Smooth muscle cell (in vitro differentiated cells): ENCODE measurements at regions not wholly inside any gene's neighbourhood (a gene's known extent, or its start where the extent isn't known, plus 50 kb on each side); places are given as distances from the start of the nearest gene placed in this dataset.

ENCODE experiments used
- DNase-seq: peaks from one replicate; lab custom pipeline; 2025; ENCODE audit not compliant: unreplicated experiment; lab: John Stamatoyannopoulos, UW
- H2AFZ ChIP-seq: fragments of 200-600 bp; sonication (generic); 2 replicates; pipeline ENCODE4 v1.6.0; 2016; ENCODE audit warnings: antibody characterized with exemption, low read depth, mild to moderate bottlenecking
- H3F3A ChIP-seq: fragments of 200-600 bp; sonication (generic); 2 replicates; pipeline ENCODE4 v1.6.0; 2017; ENCODE audit warnings: antibody characterized with exemption, low read depth
- H3K27ac ChIP-seq: fragments of 200-600 bp; sonication (generic); 2 replicates; pipeline ENCODE4 v1.5.1; 2016; ENCODE audit warnings: low read depth, mild to moderate bottlenecking
- H3K27me3 ChIP-seq: fragments of 200-600 bp; sonication (generic); 2 replicates; pipeline ENCODE4 v1.6.1; 2016; ENCODE audit warnings: low read depth, mild to moderate bottlenecking
- H3K36me3 ChIP-seq: fragments of 200-600 bp; sonication (generic); 2 replicates; pipeline ENCODE4 v1.5.1; 2016; ENCODE audit warnings: low read depth
- H3K4me1 ChIP-seq: fragments of 200-600 bp; sonication (generic); 2 replicates; pipeline ENCODE4 v1.5.1; 2016; ENCODE audit warnings: low read depth
- H3K4me2 ChIP-seq: fragments of 200-600 bp; sonication (generic); 2 replicates; pipeline ENCODE4 v1.6.0; 2016; ENCODE audit warnings: mild to moderate bottlenecking
- H3K4me3 ChIP-seq: fragments of 200-600 bp; sonication (generic); 2 replicates; pipeline ENCODE4 v1.5.1; 2016; ENCODE audit warnings: mild to moderate bottlenecking
- H3K79me2 ChIP-seq: fragments of 200-600 bp; sonication (generic); 2 replicates; pipeline ENCODE4 v1.6.0; 2016; ENCODE audit warnings: low read depth, mild to moderate bottlenecking
- H3K9ac ChIP-seq: fragments of 200-600 bp; sonication (generic); 2 replicates; pipeline ENCODE4 v1.6.0; 2016; ENCODE audit warnings: low read depth
- H3K9me3 ChIP-seq: fragments of 200-600 bp; sonication (generic); replicated peaks from 2 replicates; pipeline ENCODE4 v1.5.1; 2016; ENCODE audit warnings: low read depth
- H4K20me1 ChIP-seq: fragments of 200-600 bp; sonication (generic); 2 replicates; pipeline ENCODE4 v1.6.0; 2016; ENCODE audit warnings: low read depth
- WGBS: methylation state at CpG from one replicate; pipeline ENCODE4 v1.1.7; 2016; ENCODE audit warnings: low lambda C conversion rate; 5-methylcytosine and 5-hydroxymethylcytosine counted together
- TF ChIP-seq, protein P1 (sequence below): fragments of 200-600 bp; sonication (generic); IDR thresholded peaks from 2 replicates; pipeline ENCODE4 v1.5.1; 2017; ENCODE audit warnings: borderline replicate concordance, mild to moderate bottlenecking, antibody characterized with exemption; ENCODE audit not compliant: insufficient read depth, poor library complexity, severe bottlenecking

DNA sequence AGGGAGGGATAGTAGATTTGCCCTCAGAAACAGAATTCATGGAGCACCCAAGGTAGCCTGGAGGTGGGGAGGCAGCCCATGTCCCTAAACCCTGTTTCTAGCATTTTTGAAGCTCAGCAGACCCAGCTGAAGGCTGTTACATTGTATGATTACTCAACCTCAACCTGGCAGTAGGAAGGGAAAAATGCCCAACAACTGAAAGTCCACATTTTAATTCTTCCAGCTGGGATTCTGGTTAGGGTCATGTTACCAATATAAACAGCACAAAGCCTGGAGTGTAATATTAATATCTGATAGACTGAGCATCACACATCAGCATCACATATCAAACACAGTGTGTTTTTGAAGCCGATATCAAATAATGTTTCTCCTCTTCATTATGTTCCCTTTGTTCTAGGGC lies 437.0 kb downstream of the HRH4 start:
- 100% methylated on average over 1 of the region's 1 CpG for WGBS
- no peak overlapping the region for H3K4me2 ChIP-seq

DNA sequence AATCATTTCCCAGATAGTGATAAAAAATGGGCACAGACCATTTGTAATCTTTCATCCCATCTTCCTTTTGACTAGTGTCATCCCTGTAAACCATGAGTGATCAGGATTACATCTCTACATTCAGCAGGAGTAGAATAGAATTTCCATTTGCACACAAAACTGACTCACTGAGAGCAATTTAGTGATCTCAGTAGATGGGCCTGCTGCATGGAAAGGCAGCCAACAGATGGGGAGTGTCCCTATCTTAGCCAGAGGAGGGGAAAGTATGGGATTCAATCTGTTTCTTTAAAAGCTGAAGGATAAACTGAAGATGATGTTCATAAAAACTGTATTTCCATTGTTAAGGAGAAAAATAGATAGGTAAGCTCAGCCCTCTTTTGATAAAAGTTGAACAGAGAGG lies 441.7 kb downstream of the ZNF521 start:
- no peaks in the 10 kb centered on the region for H3K27me3 ChIP-seq
- TF ChIP-seq, protein P1, sequence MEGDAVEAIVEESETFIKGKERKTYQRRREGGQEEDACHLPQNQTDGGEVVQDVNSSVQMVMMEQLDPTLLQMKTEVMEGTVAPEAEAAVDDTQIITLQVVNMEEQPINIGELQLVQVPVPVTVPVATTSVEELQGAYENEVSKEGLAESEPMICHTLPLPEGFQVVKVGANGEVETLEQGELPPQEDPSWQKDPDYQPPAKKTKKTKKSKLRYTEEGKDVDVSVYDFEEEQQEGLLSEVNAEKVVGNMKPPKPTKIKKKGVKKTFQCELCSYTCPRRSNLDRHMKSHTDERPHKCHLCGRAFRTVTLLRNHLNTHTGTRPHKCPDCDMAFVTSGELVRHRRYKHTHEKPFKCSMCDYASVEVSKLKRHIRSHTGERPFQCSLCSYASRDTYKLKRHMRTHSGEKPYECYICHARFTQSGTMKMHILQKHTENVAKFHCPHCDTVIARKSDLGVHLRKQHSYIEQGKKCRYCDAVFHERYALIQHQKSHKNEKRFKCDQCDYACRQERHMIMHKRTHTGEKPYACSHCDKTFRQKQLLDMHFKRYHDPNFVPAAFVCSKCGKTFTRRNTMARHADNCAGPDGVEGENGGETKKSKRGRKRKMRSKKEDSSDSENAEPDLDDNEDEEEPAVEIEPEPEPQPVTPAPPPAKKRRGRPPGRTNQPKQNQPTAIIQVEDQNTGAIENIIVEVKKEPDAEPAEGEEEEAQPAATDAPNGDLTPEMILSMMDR, result no peak
- H3K9me3 ChIP-seq, result no peaks in the 10 kb centered on the region
- no peaks in the 10 kb centered on the region for H4K20me1 ChIP-seq
- H3K79me2 ChIP-seq, result no peaks in the 10 kb centered on the region
- no peak overlapping the region for H3K4me3 ChIP-seq
- H2AFZ ChIP-seq, result no peak overlapping the region
- peaks cover 16% of the 10 kb centered on the region for H3K4me1 ChIP-seq
- no peaks in the 10 kb centered on the region for H3K36me3 ChIP-seq
- H3K4me2 ChIP-seq, result no peak overlapping the region
- DNase-seq, result no peak
- H3K9ac ChIP-seq, result no peak overlapping the region
- peaks cover 5% of the 10 kb centered on the region for H3F3A ChIP-seq
- H3K27ac ChIP-seq, result no peak overlapping the region

More for the DNA sequence above, 437.0 kb downstream of the HRH4 start:
- H2AFZ ChIP-seq, result no peak overlapping the region
- no peaks in the 10 kb centered on the region for H3K9me3 ChIP-seq
- H3K79me2 ChIP-seq, result no peaks in the 10 kb centered on the region
- no peaks in the 10 kb centered on the region for H3K36me3 ChIP-seq
- H3K27me3 ChIP-seq, result no peaks in the 10 kb centered on the region
- H4K20me1 ChIP-seq, result no peaks in the 10 kb centered on the region
- H3K4me1 ChIP-seq, result no peaks in the 10 kb centered on the region
- no peak overlapping the region for H3K9ac ChIP-seq
- no peak for DNase-seq
- no peak overlapping the region for H3K4me3 ChIP-seq
- H3F3A ChIP-seq, result no peaks in the 10 kb centered on the region
- TF ChIP-seq, protein P1, result no peak
- no peak overlapping the region for H3K27ac ChIP-seq

DNA sequence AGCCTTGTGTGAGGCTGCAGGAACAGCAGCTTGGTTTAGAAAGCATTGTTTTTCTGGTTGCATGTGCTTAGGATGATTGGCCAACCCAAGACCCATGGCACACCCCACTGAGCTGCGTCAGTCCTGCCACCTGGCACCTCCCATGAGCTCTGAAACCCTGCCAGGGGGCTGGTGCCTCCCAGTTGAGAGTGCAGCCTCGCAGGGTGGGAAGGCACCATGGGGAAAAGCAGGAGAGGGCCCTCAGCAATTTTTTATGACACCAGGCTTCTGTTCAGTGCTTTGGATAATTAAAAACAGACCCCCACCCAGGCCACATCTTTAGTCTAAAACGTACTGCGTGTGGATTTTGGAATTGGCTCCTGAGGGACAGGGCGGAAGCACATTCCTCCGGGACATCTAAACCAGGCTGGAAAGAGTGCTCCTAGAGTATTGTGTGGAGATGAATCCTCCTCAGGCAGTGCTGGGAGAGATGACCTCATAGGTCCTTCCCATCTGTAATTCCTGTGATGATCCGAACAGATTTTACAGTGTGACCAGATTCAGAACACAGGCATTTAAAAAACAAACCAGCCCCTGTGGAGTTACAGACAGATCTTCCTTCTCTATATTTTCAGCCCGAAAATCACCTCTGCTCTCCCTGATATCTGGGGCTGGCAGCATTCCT lies 438.3 kb downstream of the ZNF521 start:
- WGBS, result 42% methylated on average over 8 of the region's 8 CpGs
- peak overlapping the region; percentile 44 for H3K4me2 ChIP-seq
- DNase-seq, result no peak
- H4K20me1 ChIP-seq, result no peaks in the 10 kb centered on the region
- no peaks in the 10 kb centered on the region for H3K9me3 ChIP-seq
- TF ChIP-seq, protein P1, result no peak
- peak overlapping the region; percentile 67 for H3K27ac ChIP-seq
- peaks cover 5% of the 10 kb centered on the region for H3F3A ChIP-seq
- H3K9ac ChIP-seq, result no peak overlapping the region
- H3K4me1 ChIP-seq, result peaks cover 22% of the 10 kb centered on the region
- H3K27me3 ChIP-seq, result no peaks in the 10 kb centered on the region
- no peaks in the 10 kb centered on the region for H3K36me3 ChIP-seq
- no peaks in the 10 kb centered on the region for H3K79me2 ChIP-seq
- H2AFZ ChIP-seq, result peak overlapping the region; percentile 6
- no peak overlapping the region for H3K4me3 ChIP-seq

DNA sequence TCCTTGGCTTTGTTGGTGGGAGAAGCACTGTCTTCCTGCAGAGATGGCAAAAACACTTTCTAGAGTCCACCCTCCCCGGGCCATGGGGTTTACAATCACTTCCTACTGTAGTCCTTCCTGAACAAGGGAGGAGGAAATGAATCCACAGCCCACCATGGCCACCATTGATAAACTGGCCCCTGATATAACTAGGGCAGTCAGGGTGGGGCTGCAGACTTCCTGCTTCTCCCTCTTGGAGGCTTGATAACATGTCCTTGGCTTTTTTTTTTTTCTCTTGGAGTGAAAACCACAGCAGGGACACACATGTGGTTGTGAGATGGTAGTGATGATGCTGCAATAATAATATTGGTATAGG lies 437.8 kb downstream of the ZNF521 start:
- Histone ChIP-seq H3K79me2 (no peaks in the 10 kb centered on the region), H3K9me3 (no peaks in the 10 kb centered on the region), H3K4me2 (peak overlapping the region; percentile 44), H3K9ac (no peak overlapping the region), H3K27me3 (no peaks in the 10 kb centered on the region), H4K20me1 (no peaks in the 10 kb centered on the region), H2AFZ (peak overlapping the region; percentile 6), H3K36me3 (no peaks in the 10 kb centered on the region), H3K4me1 (peaks cover 27% of the 10 kb centered on the region), H3K4me3 (no peak overlapping the region), H3F3A (peaks cover 5% of the 10 kb centered on the region), H3K27ac (peak overlapping the region; percentile 67)
- DNase-seq, result no peak
- 38% methylated on average over 1 of the region's 1 CpG for WGBS
- TF ChIP-seq, protein P1, result no peak
